Smooth muscle cell of the brain vasculature (primary cell): ENCODE measurements at regions not wholly inside any gene's neighbourhood (a gene's known extent, or its start where the extent isn't known, plus 50 kb on each side); places are given as distances from the start of the nearest gene placed in this dataset.
A peak's percentile ranks its signal among the peaks of the same experiment; 100 is the strongest.

Source experiments
- DNase-seq: peaks from one replicate; pipeline ENCODE4 v3.0.0-alpha.2; 2012; ENCODE audit warnings: low read depth, low spot score

DNA sequence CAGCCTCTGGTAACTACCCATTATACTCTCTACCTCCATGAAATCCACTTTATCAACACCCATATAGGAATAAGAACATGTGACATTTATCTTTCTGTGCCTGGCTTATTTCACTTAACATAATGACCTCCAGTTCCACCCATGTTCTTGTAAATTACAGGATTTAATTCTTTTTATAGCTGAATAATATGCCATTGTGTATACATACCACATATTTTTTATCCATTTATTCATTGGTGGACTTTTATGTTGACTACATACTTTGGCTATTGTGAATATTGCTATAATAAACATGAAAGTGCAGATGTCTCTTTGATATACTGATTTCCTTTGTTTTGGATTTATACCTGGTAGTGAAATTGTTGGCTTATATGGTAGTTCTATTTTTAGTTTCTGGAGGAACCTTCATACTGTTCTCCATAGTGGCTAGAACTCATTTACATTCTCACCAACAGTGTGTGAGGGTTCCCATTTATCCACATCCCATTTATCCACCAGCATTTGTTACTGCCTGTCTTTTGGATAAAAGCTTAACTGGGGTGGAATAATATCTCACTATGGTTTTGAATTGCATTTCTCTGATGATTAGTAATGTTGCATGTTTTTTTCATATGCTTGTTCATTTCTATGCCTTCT, 473.4 kb downstream of the TBL1XR1 start:
- no peak for DNase-seq

DNA sequence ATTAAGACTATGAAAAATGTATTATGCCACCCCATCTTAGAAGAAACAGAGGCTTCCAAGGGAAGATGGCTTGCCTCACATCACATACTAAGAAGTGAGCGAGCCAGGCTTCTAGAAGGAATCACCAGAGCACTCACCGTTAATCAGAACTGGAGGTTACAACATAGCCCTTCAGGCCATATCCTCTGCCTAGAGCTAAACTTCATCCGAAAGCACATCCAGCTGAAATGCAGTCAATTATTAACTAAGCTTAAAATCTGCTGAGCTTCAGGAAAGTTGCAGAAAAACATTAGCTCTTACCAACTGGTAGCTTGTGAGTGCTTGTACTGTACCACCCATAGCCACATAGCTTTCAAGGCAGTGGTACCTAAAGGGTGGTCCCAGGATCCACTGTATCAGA, 483.2 kb downstream of the TBL1XR1 start:
- DNase-seq: no peak

DNA sequence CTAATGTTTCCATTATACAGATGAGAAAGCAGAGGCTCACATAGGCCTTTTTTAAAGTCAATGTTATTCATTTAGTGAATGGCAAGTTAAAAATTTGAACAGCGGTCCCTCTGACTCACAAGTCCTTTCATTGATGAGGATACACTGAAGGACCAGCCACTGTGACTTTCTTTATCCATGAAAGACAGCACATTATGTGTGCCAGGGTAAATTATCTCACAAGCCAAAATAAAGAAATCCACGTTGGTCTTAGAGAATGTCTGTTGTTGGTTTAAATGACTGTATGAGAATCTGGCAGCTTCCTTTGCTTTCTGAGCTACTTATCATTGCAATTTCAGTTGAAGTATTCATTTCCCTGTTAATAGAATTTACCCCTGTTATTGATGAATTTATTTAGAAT, 485.1 kb downstream of the TBL1XR1 start:
- no peak for DNase-seq

DNA sequence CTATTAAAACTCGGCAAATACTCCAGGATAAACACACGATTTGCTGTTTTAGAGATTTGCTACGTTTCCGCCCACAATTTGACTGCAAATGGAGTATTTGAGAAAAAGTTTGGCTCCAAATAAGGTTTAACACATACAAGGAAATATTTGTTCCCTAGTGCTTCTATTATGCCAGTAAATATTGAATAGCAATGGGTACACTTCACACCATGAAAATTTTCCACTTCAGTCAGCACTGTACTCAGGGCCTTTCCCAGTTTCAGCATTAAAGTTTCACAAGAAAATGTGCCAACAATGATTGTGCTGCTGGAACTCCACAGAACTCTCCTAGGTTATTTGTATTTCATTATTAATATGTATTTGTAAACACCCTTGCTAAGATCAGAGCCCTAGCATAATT, 498.0 kb downstream of the TBL1XR1 start:
- no peak for DNase-seq

DNA sequence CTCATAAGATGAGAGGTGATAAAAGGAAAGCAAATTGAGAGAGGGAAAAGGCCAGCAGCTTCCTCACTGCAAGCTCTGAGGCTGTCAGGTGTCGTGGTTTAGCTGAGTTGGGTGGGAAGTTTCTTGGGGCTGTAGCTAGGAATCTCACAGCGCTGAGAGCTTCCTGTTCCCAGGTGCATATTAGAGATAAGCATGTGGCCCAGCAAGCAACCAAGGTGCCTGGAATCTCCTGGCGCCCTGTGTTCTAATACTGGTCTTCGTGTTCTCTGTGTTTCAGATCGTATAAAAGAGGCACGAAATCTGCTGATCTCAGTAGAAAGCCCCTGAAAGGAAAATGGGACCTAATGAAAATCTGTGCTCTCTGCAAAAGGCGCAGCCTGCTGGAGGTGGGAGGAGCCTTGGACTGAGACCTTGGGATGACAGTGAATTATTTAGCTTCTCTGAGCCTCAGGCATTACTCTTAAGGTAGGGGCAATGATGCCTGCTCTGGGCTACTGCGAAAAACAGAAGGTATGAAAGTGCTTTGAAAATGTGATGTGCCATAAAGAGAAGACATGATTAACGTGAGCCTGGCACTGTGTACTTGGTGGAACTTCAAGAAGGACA, 499.9 kb downstream of the TBL1XR1 start:
- DNase-seq: no peak

DNA sequence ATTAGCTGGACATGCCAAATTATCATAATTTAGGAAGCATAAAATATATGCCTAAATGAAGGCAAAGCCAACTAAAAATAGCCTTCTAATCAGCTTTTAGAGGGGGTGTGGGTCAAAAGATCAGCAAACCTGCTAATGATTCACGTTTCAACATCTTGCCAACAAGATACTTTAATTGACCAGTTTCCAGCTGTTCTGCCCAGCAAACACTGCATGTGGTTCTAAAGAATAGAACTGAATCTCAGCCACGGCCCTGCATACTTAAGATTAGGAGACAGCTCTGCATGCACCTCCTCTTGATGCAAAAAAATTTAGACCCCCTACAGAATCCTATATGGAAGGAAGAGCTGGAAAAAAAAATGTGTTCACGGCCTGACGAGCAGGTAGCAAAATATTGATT, 500.5 kb downstream of the TBL1XR1 start:
- DNase-seq: no peak

DNA sequence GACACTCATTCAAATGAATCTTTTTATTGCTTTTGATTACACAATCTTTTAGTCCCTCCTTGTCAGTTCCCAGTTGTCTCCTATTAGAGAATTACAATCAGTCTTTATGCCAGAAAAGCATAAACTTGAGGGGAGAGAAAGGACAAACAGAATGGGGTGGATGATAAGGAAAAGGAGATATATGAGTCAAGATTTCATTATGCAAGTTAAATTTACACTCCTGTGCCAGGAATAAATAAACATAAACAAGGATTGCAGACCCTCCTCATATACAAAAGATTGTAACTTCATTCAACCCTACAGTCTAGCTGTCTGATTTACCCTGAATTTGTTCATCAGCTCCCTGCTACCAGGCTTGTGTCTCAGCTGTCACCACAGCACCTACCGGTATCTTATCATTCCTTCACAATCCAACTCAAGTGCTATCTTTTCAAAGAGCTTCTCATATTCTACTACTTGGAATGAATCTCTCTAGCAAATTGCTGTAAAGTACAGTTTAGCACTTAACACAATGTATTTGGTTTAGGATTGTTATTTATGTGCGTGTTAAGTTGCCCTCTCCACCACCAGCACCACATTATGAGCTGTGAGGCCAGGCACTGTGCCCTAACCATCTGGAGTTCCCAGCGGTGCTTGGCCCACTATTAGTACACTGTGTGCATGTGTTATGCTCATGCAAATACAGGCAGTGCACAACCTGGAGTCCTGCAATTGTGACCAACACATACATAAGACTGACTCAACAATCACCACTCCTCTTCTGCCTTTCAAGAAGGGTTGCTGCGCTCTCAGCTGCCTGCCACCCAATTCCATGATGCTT, 504.1 kb downstream of the TBL1XR1 start:
- no peak for DNase-seq

DNA sequence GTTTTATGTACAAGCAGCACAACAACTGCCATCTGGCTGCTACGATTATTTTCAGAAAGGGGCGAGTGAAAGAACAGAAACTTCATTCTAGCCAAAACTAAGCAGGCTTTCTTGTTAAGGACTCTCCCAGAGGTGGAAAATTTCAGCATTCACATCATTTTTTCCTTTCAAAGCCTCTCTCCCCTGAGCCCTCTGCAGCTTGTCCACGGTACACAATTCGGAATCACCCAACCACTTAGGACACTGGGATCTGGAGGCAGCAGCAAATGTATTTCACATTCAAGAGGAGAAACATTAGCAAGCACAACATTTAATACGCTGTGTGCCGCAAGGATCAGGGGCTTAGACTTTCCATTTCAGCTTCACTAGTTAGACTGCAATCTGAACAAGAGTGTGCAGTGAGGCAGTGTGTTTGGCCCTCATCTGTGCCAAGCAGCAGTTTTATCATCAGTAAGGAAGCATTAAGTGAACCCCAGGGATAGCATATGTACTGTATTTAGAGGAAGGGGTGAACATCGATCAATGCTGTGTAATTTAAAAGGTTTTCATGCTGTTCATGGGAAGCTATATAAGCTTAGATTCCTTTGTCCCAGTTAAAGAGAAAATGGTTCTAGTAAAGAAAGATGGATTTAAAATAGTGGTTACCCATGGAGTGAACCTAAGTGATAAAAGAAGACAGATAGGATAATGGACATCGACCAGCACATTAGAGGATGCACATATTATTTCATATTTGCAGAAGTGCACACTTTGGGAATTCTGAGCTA, 504.9 kb downstream of the TBL1XR1 start:
- DNase-seq: no peak

DNA sequence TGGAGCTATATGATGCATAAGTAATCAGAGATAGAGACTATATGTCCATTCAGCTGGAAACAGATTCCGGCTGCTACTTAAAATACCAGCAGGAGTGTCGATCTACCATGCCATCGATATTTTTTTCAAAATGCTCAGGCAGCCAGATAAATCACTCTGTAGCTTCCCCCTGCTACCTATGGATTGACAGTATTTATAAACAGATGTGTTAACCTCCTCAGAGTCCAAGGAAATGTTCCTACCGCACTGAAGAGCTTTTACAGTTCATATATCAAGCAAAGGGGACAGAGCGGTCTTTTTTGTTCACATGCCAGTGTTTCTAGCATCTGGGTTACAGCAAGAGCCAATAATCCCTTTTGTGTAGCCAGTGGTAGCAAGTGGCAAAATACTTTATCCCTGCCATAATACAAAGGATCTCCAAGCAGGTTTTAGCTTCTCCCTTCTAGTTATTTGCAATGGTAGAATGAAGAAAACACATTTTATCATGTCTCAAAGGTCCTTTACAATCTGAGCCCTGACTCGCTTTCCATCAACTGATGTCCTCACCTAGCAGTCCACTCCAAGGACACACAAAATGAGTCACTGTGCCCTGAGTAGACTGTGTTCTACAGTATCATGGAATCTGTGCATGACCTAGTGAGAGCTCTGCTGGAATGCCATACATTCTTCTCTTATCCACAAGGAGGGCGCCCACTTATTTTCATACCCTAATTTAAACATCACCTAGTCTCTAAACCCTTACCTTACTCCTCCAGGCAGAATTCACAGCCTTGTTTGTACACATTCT, 507.0 kb downstream of the TBL1XR1 start:
- no peak for DNase-seq

DNA sequence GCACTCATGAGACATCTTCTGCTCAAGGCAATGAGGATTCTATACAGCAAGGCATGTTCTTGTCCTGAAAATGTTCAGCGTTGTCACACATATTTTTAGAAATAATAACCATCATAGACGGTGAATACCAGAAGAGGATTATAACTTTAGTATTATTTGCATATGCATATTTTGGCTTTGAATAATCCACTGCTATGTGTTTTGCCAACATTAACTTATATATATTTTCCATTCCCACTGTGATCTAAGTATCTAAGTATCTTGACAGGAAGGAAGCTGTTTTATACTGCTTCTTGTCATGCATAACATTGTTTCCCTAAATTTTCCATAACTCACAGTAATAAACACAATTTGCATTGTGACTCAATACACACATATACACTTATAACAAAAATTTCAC, 509.5 kb downstream of the TBL1XR1 start:
- DNase-seq: no peak

DNA sequence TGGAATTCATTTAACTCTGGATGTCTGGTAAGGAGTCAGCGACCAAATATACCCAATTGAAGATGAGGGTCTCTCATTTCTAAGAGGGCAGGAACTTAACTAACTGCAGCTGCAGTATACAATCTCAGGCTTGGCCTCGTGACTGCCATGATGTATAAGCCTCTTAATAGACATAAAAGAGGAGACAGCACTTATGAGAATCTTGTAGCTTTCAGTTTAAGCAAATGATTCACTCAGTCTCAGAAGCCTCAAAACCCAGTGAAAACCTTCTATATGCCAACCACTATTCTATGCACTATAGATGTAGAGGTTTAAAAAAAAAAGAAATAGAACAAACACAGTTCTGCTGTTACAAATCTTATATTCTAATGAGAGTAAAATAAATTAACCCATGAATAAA, 513.9 kb downstream of the TBL1XR1 start:
- no peak for DNase-seq

DNA sequence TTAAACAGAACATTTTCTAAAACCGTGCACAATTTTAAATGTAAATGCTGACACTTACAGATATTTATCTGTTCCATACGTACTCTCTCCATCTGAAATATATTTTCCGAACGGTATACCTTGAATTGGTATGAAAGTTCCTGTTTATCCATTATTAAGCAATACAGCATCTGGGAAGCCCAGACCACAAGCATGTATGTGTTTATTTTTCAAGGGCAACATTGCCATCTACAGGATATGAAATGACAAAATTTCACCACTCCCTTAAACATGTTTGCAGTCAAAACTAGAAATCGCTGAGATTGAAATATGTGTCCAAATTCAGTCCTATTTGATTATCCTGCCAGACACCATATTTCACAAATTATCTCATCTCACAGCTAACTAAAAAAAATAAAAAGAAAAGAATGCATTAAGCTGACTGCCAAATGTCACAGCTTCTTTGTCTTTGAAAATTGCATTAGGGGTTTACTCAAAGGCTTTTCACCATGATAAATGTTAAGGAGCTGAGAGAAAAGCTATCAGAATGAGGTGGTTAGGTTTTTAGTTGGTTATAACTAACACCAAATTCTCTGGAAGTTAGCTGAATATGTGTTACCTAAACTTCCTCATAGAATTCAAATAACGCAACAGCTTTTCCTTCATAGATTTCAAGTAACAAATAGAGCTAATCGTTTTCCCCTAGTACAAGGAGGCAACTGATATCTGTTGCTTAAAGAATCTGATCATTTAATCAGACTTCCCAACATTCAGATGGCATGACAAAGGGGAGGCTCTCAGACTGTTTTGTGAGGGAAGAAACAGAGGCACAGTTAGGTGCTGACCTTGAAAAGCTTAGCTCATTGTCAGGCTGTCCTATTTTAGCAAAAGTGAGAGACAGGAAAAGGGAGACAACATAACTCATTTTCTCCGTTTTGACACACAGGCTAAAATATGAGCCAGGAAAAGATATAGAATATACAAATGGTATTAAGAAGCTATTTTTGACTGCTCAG, 533.1 kb downstream of the TBL1XR1 start:
- DNase-seq: peak; percentile 15

DNA sequence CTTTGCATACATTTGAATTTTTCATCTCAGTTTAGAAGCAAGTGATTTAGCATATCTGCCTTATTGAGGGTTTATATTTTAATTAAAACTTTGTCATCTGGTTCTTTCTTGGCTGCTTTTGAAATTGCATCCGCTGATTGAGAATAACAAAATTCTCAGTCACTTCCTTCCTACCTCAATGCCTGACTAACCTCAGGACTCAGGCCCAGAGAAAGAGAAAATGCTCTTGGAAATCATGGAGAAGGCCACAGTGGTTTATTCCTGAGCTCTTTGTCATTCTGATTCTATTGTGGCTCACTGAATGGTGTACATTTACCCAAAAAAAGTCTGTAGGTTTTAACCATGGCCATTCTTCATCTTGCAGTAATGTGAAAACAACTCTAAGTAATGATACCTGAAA, 533.9 kb downstream of the TBL1XR1 start:
- DNase-seq: no peak

DNA sequence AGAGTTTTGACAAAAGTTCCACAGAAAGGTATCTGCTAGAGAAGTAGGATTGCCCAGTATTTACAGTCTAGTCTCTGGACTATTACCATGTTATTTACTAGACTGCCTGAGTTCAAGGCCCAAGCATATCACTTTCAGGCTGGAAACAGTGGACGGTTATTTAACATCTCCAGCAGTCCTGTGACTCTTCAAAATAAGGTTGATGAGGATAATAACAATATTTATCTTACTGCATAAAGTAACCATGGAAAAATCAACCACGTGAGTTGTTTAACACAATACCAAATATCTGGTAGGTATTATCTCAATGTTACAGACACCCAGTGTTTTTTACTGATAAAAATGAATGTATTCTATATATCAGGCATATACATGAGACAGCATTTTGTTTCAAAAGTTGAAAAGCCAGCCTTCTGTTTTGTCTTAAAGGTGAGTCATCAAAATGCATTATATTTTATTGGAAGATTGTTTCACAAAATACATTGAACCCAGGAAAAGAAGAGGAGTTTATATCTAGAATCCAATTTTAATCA, 535.8 kb downstream of the TBL1XR1 start:
- DNase-seq: no peak

DNA sequence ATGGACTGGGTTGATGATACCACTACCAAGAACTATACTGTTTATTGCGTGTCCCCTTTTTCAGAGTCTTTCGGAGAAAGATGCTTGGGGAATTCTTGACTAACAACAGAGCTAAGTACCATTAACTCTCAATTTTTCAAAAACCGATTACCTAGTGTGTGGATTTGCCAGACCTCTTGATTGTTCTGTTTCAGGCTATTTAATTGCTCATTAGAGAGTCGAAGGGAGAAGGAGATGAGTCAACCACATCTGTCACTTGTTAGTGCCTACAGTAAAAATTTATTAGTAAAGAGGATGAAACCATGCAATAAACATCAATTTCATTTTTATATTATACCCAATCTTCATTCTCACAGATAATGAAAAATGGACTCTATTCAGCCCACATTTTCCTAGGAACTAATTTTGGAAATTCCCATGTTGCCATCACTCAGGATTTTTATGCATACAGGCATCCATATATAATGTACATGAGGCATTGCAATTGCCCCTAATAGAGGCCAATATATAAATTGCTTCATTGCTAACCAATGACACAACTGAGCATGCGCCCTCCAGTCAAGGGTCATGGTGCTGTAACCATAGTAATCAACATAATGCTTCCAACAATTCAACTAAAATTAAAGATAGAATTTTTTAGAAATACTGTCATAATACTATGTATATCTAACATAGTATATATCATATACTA, 541.7 kb downstream of the TBL1XR1 start:
- DNase-seq: no peak

DNA sequence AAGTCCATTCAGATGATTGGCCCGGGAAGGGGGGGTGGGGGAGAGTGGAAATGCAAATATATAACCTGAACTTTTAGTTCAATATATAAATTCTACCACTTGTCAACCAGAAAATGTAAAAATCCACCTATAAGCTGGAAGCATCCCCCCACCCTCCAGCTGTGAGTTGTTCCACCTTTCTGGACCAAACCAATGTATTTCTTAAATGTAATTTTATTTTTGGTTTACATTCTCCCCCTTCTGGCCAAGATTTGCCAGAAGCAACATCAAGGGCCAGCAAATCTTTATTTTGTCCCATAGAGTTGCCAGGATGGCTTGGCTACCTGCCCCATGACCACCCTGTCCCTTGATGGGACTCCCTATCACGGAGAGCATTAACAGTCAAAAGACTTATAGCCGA, 545.7 kb downstream of the TBL1XR1 start:
- no peak for DNase-seq

DNA sequence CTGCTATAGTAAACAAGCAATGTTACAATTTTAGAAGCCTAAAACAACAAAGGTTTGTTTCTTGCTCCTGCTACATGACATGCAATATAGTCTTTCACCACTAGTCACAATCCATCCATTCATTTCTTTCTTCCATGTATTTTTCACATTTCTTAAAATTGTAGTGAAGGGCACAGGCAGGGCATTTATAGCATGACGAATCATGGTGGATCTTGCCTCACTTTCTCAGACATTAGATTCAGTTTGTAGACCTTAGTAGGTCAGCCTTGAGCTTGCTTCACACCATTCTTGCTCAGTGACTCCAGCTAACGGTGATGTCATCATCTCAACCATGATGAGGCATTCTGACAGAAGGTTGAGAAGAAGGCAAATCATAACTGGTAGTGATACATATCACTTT, 546.8 kb downstream of the TBL1XR1 start:
- DNase-seq: no peak

DNA sequence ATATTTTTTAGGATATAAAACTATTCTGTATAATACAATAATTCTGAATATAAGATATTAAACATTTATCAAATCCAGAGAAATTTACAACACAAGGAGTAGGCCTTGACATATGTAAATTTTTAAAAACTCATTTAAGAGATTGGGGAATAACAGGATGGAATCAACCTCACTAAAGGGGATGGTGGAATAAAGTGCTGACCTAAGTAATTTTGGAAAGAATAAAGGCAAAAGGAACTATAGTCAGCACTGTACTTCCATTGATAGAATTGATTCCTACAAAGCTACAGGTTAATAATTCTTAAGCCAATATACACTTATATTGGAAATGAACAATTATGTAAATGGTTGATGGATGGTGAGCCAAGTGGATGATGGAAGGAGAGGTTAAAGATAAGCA, 549.3 kb downstream of the TBL1XR1 start:
- no peak for DNase-seq

DNA sequence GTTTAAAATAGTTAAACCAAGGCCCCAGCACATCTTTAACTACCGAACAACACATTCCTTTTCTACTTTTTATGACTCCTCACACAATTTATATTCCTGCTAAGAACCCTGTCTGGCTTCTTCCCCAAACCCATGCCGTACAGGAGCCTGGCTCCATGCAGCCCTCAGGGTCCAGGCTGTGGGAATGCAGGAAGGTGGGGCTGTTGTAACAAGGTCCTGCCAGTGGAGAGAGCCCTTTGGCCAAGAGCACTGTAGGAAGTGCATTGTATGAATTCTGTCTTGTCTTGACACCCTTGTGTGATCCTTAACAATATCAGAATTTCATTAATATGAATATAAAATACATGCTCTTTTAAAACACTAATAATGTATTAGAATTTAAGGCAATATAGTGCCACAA, 563.8 kb downstream of the TBL1XR1 start:
- DNase-seq: no peak
